Liver (tissue), 8 donors: ENCODE measurements at regions not wholly inside any gene's neighbourhood (a gene's known extent, or its start where the extent isn't known, plus 50 kb on each side); places are given as distances from the start of the nearest gene placed in this dataset.

Experiments
- DNase-seq: peaks from one replicate; pipeline ENCODE4 v3.0.0-alpha.2; 2017; ENCODE audit warnings: low spot score
- H3K27ac ChIP-seq, 2 donors: one replicate each; pipeline ENCODE4 v1.7.0; 2013; ENCODE audit warnings: inconsistent platforms in 2 of 2, low read length in 2 of 2, control low read depth in 1 of 2, low read depth in 1 of 2, mild to moderate bottlenecking in 1 of 2
- H3K27me3 ChIP-seq, 4 donors: one replicate each; pipeline versions ENCODE4 v1.6.1 to v1.7.0; 2013; ENCODE audit warnings: low read length in 3 of 4, inconsistent platforms in 1 of 4, mild to moderate bottlenecking in 1 of 4, moderate library complexity in 1 of 4; ENCODE audit not compliant: control insufficient read depth in 4 of 4, insufficient read depth in 4 of 4
- H3K36me3 ChIP-seq, 4 donors: one replicate each; pipeline versions ENCODE4 v1.6.1 to v1.7.0; 2013; ENCODE audit warnings: low read length in 3 of 4, mild to moderate bottlenecking in 3 of 4, low read depth in 1 of 4, moderate library complexity in 1 of 4; ENCODE audit not compliant: control insufficient read depth in 4 of 4, insufficient read depth in 3 of 4
- H3K4me1 ChIP-seq, 4 donors: one replicate each; pipeline versions ENCODE4 v1.6.1 to v1.7.0; 2013; ENCODE audit warnings: low read length in 3 of 4, mild to moderate bottlenecking in 3 of 4, moderate library complexity in 1 of 4; ENCODE audit not compliant: control insufficient read depth in 4 of 4, insufficient read depth in 4 of 4
- H3K4me3 ChIP-seq, 3 donors: one replicate each; pipeline versions ENCODE4 v1.6.1 to v1.7.0; 2013; ENCODE audit warnings: low read length in 3 of 3, control low read depth in 1 of 3, low read depth in 1 of 3, mild to moderate bottlenecking in 1 of 3
- H3K9ac ChIP-seq, 2 donors: one replicate each; pipeline ENCODE4 v1.7.0; 2013; ENCODE audit warnings: low read length in 2 of 2, mild to moderate bottlenecking in 2 of 2, moderate library complexity in 2 of 2, control low read depth in 1 of 2, low read depth in 1 of 2
- H3K9me3 ChIP-seq, 4 donors: one replicate each; pipeline versions ENCODE4 v1.6.1 to v1.7.0; 2013; ENCODE audit warnings: low read length in 3 of 4; ENCODE audit not compliant: control insufficient read depth in 4 of 4
- CTCF ChIP-seq: fragments of 150-350 bp; IDR thresholded peaks from 2 replicates; pipeline ENCODE4 v1.5.1; 2017; ENCODE audit warnings: improper control_type of control experiment, low read depth, low read length; ENCODE audit not compliant: missing input control
- EGR1 ChIP-seq, 2 donors: IDR thresholded peaks; 2 replicates each; pipeline ENCODE4 v1.6.1; 2016 to 2018; ENCODE audit warnings: antibody characterized with exemption in 2 of 2, low read depth in 2 of 2
- FOXA1 ChIP-seq: IDR thresholded peaks from 2 replicates; pipeline ENCODE4 v1.6.1; 2016; ENCODE audit warnings: antibody characterized with exemption
- FOXA2 ChIP-seq: IDR thresholded peaks from 2 replicates; pipeline ENCODE4 v1.6.1; 2016; ENCODE audit warnings: antibody characterized with exemption
- GABPA ChIP-seq, 2 donors: IDR thresholded peaks in 1 of 2; conservative IDR thresholded peaks in 1 of 2; 2 replicates each; pipeline ENCODE4 v1.6.1; 2016; ENCODE audit warnings: antibody characterized with exemption in 2 of 2, mild to moderate bottlenecking in 1 of 2, moderate library complexity in 1 of 2
- HNF4A ChIP-seq, 2 donors: conservative IDR thresholded peaks; 2 replicates each; pipeline ENCODE4 v1.6.1; 2016; ENCODE audit warnings: antibody characterized with exemption in 2 of 2, mild to moderate bottlenecking in 2 of 2
- HNF4G ChIP-seq: IDR thresholded peaks from 2 replicates; pipeline ENCODE4 v1.6.1; 2016; ENCODE audit warnings: antibody characterized with exemption
- JUND ChIP-seq, 2 donors: IDR thresholded peaks; 2 replicates each; pipeline ENCODE4 v1.6.1; 2016; ENCODE audit warnings: antibody characterized with exemption in 2 of 2
- RXRA ChIP-seq, 2 donors: IDR thresholded peaks; 2 replicates each; pipeline ENCODE4 v1.6.1; 2017 to 2018; ENCODE audit warnings: antibody characterized with exemption in 2 of 2, mild to moderate bottlenecking in 1 of 2
- SP1 ChIP-seq: IDR thresholded peaks from 2 replicates; pipeline ENCODE4 v1.6.1; 2018; ENCODE audit warnings: antibody characterized with exemption, mild to moderate bottlenecking
- TAF1 ChIP-seq: conservative IDR thresholded peaks from 2 replicates; pipeline ENCODE4 v1.6.1; 2016; ENCODE audit warnings: antibody characterized with exemption, mild to moderate bottlenecking
- YY1 ChIP-seq: IDR thresholded peaks from 2 replicates; pipeline ENCODE4 v1.6.1; 2016; ENCODE audit warnings: antibody characterized with exemption, mild to moderate bottlenecking
- ZBTB33 ChIP-seq: IDR thresholded peaks from 2 replicates; pipeline ENCODE4 v1.6.1; 2016; ENCODE audit warnings: antibody characterized with exemption
- WGBS: extraction: QIAGEN DNeasy Blood & Tissue Kit; methylation state at CpG from one replicate; pipeline ENCODE4 v1.1.7; 2013; 5-methylcytosine and 5-hydroxymethylcytosine counted together
- TF ChIP-seq, protein P1 (sequence below): IDR thresholded peaks from 2 replicates; pipeline ENCODE4 v1.6.1; 2016; ENCODE audit warnings: antibody characterized with exemption
- donor health status: healthy.
- donor health status: healthy.
- donor health status: healthy.
- donor health status: healthy.
- donor health status: healthy.

- TF ChIP-seq ZBTB33 (no peak), YY1 (no peak), FOXA1 (no peak), HNF4G (no peak), RXRA (IDR thresholded peaks at IDR 0.05) (no peak)
- TF ChIP-seq, protein P1, sequence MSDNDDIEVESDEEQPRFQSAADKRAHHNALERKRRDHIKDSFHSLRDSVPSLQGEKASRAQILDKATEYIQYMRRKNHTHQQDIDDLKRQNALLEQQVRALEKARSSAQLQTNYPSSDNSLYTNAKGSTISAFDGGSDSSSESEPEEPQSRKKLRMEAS, result no peak
- no peaks in the 10 kb centered on the region for H3K9me3 ChIP-seq
- WGBS, result 65% methylated on average over 3 of the region's 3 CpGs
- H3K27me3 ChIP-seq, result no peaks in the 10 kb centered on the region
- no peaks in the 10 kb centered on the region for H3K4me1 ChIP-seq
- no peak for DNase-seq
- no peak overlapping the region for H3K4me3 ChIP-seq
- no peak overlapping the region for H3K9ac ChIP-seq
- H3K36me3 ChIP-seq, result no peaks in the 10 kb centered on the region
- H3K27ac ChIP-seq, result no peak overlapping the region
Observed at GRCh38 chr2:122029945-122030344, 274.5 kb downstream of the TSN start.

DNA sequence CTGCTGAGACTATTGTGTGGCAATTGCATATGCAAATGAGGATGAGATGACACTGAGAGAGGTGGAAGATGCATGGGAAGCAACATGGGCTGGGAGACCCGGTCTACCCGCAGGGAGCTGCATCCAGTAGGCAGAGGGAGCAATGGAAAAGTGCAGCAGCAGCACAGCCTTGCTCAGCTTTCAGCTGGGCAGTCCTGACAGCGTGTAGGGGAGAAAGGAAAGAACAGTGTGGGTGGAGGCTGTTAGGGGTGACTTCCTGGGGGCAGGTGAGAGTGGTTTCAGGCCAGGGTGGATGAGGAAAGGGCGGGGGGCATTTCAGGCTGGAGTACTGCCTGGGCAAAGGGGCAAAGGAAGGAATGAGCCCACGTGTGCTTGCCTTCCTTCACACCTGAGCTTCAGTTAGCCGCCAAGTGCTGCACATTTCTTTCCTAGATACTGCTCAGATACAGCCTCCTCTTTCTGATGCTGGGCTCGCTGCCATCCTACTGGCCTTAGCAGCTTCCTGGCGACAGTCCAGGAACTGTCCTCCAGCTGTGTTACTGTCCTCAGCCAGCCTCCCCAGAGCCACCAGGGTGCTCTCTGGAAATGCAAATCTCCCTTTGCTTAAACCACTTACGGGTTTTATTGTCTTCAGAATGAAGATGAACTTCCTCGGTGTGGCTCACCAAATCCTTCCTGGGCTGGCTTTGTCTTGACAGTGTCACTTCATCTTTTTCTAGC lies 276.3 kb downstream of the TSN start:
- 54% methylated on average over 10 of the region's 10 CpGs for WGBS
- no peaks in the 10 kb centered on the region for H3K27me3 ChIP-seq
- DNase-seq, result no peak

GRCh38 chr2:122032264-122032645 lies 276.8 kb downstream of the TSN start:
- TF ChIP-seq EGR1 (IDR thresholded peaks at IDR 0.05; ENCODE audit: low read depth in 2 of 2), result no peak
- TF ChIP-seq YY1, result no peak
- no peaks in the 10 kb centered on the region for H3K4me1 ChIP-seq
- no peak overlapping the region for H3K27ac ChIP-seq
- H3K36me3 ChIP-seq, result no peaks in the 10 kb centered on the region
- DNase-seq, result no peak
- no peak overlapping the region for H3K9ac ChIP-seq
- 81% methylated on average over 6 of the region's 6 CpGs for WGBS
- no peaks in the 10 kb centered on the region for H3K9me3 ChIP-seq
- no peaks in the 10 kb centered on the region for H3K27me3 ChIP-seq
- no peak overlapping the region for H3K4me3 ChIP-seq

More for the DNA sequence above, 276.3 kb downstream of the TSN start:
- H3K9me3 ChIP-seq, result no peaks in the 10 kb centered on the region
- H3K27ac ChIP-seq, result no peak overlapping the region
- TF ChIP-seq HNF4G, result no peak
- TF ChIP-seq TAF1, result no peak
- no peak for TF ChIP-seq HNF4A (conservative IDR thresholded peaks at IDR 0.05)
- TF ChIP-seq JUND (IDR thresholded peaks at IDR 0.05), result no peak
- TF ChIP-seq GABPA (IDR thresholded peaks at IDR 0.05 in 1 of 2, conservative IDR thresholded peaks at IDR 0.05 in 1 of 2), result no peak
- TF ChIP-seq FOXA1, result no peak
- no peak for TF ChIP-seq YY1
- no peak for TF ChIP-seq SP1
- no peak for TF ChIP-seq EGR1 (IDR thresholded peaks at IDR 0.05; ENCODE audit: low read depth in 2 of 2)
- no peak for TF ChIP-seq CTCF
- no peak for TF ChIP-seq FOXA2
- no peak overlapping the region for H3K4me3 ChIP-seq
- H3K4me1 ChIP-seq, result no peaks in the 10 kb centered on the region
- no peak overlapping the region for H3K9ac ChIP-seq
- H3K36me3 ChIP-seq, result no peaks in the 10 kb centered on the region
